ENCODE measurements at regions not wholly inside any gene's neighbourhood (a gene's known extent, or its start where the extent isn't known, plus 50 kb on each side); places are given as distances from the start of the nearest gene placed in this dataset.

DNA sequence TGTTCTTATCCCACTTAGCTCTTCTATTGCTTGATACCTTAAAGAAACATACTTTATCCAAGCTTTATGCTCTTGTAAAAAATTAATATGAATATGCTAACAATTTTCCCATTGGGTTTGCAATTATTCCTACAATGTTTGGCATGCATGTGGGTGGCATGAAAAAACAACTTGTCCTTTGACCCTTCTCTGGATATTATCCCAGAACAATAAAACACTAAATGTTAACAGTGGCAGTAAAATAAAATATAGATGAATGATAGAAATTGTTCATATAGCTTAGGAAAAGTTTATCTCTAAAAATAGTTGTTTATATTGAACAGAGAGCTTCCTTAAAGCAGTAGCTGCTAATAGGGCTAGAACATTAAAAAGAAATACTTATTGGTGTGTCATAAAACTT, 860.5 kb upstream of the LRRC4C start:
- Histone ChIP-seq H3K4me3 (no peak overlapping the region), H3K4me1 (no peaks in the 10 kb centered on the region), H3K27me3 (no peaks in the 10 kb centered on the region), H3K36me3 (no peaks in the 10 kb centered on the region), H3K9me3 (no peaks in the 10 kb centered on the region), H3K27ac (no peak overlapping the region)
- no peak for TF ChIP-seq POLR2A (IDR thresholded peaks at IDR 0.05)
- TF ChIP-seq, protein P1, sequence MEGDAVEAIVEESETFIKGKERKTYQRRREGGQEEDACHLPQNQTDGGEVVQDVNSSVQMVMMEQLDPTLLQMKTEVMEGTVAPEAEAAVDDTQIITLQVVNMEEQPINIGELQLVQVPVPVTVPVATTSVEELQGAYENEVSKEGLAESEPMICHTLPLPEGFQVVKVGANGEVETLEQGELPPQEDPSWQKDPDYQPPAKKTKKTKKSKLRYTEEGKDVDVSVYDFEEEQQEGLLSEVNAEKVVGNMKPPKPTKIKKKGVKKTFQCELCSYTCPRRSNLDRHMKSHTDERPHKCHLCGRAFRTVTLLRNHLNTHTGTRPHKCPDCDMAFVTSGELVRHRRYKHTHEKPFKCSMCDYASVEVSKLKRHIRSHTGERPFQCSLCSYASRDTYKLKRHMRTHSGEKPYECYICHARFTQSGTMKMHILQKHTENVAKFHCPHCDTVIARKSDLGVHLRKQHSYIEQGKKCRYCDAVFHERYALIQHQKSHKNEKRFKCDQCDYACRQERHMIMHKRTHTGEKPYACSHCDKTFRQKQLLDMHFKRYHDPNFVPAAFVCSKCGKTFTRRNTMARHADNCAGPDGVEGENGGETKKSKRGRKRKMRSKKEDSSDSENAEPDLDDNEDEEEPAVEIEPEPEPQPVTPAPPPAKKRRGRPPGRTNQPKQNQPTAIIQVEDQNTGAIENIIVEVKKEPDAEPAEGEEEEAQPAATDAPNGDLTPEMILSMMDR (IDR thresholded peaks at IDR 0.05), result no peak
- DNase-seq, result no peak

DNA sequence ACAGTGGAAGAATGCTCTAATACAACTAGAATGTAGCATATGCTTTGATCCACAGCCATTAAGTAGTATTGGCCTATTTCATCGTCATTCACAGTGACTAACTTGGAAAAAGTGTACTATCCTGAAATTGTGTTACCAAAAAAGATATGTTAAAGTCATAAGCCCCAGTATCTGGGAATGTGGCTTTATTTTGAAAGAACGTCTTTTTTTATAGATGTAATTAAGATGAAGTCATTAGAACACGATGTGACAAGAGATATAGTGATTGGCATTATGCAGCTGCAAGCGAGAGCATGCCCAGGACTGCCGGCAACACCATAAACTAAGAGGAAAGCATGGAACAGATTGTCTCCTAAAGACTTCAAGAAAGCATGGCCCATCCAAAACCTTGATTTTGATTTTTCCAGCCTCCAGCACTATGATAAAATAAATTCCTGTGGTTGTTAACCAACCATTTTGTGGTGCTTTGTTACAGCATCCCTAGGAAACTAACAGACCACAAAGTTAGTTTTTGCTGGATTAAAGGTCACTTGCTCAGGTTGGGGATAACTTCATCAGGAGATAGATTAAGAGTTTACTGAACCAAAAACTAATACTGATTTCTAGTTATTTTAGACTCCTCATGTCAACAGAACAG, 870.6 kb upstream of the LRRC4C start:
- DNase-seq, result no peak
- H3K4me3 ChIP-seq, result no peak overlapping the region
- H3K27ac ChIP-seq, result no peak overlapping the region
- H3K4me1 ChIP-seq, result no peaks in the 10 kb centered on the region
- no peaks in the 10 kb centered on the region for H3K9me3 ChIP-seq
- TF ChIP-seq POLR2A (IDR thresholded peaks at IDR 0.05), result no peak
- TF ChIP-seq, protein P1 (IDR thresholded peaks at IDR 0.05), result no peak
- no peaks in the 10 kb centered on the region for H3K27me3 ChIP-seq
- no peaks in the 10 kb centered on the region for H3K36me3 ChIP-seq

DNA sequence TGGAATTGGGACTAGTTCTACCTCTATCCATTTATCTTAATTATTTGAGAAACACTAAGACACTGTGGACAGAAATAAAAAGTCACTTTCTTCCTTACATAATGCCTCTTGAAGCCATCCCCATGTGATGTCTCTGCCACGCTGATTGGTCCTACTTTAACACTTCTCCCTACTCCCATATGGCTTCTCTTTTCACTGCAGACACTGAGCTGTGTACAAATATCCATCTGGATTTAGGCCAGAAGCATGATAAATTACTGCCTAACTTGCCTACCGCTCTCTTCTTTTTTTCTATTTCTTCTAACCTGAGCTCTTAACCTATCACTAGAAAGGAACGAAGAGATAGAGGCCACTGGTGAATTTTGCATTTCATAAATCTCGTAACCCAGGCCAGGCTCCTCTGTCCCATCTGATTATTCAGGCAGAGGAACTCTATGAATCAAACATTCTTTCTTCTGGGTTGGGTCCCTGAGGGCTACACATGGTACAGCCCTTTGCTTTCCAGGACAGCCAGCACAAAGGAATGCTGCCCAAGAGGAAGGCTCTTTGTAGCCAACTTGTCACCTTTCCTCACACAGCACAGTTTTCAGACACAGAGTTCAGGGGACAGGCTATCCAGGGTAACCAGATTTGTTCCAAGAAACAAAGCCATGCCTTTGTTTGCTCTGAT, 878.5 kb upstream of the LRRC4C start:
- Histone ChIP-seq H3K9me3 (no peaks in the 10 kb centered on the region), H3K4me1 (no peaks in the 10 kb centered on the region), H3K36me3 (no peaks in the 10 kb centered on the region), H3K4me3 (no peak overlapping the region), H3K27me3 (no peaks in the 10 kb centered on the region), H3K27ac (no peak overlapping the region)
- DNase-seq, result no peak
- TF ChIP-seq, protein P1 (IDR thresholded peaks at IDR 0.05), result no peak
- TF ChIP-seq POLR2A (IDR thresholded peaks at IDR 0.05), result no peak

DNA sequence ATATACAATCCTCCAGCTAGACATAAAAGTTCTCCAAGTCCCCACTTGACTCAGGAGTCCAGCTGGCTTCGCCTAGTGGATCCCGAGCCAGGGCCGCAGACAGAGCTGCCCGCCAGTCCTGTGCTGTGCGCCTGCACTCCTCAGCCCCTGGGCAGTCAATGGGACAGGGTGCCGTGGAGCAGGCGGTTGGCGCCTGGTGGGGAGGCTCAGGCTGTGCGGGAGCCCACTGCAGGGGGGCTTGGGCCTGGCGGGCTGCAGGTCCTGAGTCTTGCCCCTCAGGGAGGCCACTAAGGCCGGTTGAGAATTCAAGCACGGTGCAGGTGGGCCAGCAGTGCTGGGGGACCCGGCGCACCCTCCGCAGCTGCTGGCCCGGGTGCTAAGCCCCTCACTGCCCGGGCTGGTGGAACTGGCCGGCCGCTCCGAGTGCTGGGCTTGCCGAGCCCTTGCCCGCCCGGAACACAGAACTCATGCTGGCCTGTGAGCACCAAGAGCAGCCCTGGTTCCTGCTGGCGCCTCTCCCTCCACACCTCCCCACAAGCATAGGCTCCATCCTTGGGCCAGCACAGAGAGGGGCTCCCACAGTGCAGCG, 884.8 kb upstream of the LRRC4C start:
- Histone ChIP-seq H3K27ac (no peak overlapping the region), H3K36me3 (no peaks in the 10 kb centered on the region), H3K27me3 (no peaks in the 10 kb centered on the region), H3K4me3 (no peak overlapping the region), H3K4me1 (no peaks in the 10 kb centered on the region), H3K9me3 (no peaks in the 10 kb centered on the region)
- DNase-seq, result no peak
- no peak for TF ChIP-seq POLR2A (IDR thresholded peaks at IDR 0.05)
- TF ChIP-seq, protein P1 (IDR thresholded peaks at IDR 0.05), result no peak

DNA sequence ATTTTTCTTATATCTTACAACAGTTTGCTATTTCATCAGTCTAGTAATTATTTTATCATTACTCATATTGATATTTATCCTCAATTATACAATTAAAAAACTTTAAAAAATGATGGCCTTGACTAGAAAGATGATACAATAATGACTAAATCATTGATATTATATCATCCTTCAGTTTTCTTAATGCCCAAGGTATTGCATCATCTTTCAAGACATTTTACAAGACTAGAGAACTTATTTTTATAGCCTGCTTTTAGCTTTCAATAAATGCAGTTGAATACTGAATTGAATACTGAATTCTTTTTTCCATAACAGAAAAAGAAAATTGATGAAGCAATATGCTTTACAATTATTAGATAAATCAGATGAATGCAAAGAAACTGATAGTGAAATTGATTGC, 886.5 kb upstream of the LRRC4C start:
- H3K36me3 ChIP-seq, result no peaks in the 10 kb centered on the region
- TF ChIP-seq, protein P1 (IDR thresholded peaks at IDR 0.05), result no peak
- TF ChIP-seq POLR2A (IDR thresholded peaks at IDR 0.05), result no peak
- H3K27ac ChIP-seq, result no peak overlapping the region
- H3K9me3 ChIP-seq, result no peaks in the 10 kb centered on the region
- H3K4me3 ChIP-seq, result no peak overlapping the region
- H3K4me1 ChIP-seq, result no peaks in the 10 kb centered on the region
- no peaks in the 10 kb centered on the region for H3K27me3 ChIP-seq
- DNase-seq, result no peak

Measured in Peyer's patch (tissue), 4 donors.